ENCODE measurements at regions not wholly inside any gene's neighbourhood (a gene's known extent, or its start where the extent isn't known, plus 50 kb on each side); places are given as distances from the start of the nearest gene placed in this dataset.

- no peak for TF ChIP-seq CTCF (conservative IDR thresholded peaks at IDR 0.05; ENCODE audit: low read depth in 2 of 2)
- no peak for TF ChIP-seq EZH2 (IDR thresholded peaks at IDR 0.05; ENCODE audit: low read depth, unreplicated experiment)
- TF ChIP-seq ZNF462 (CRISPR knock-in tag; IDR thresholded peaks at IDR 0.05), result no peak
- TF ChIP-seq REST (IDR thresholded peaks at IDR 0.05; ENCODE audit: unreplicated experiment), result no peak
- TF ChIP-seq POLR2AphosphoS5 (IDR thresholded peaks at IDR 0.05; ENCODE audit: low read depth), result no peak
- TF ChIP-seq ETS1 (IDR thresholded peaks at IDR 0.05), result no peak
- TF ChIP-seq EZH2phosphoT487 (IDR thresholded peaks at IDR 0.05; ENCODE audit: unreplicated experiment), result no peak
Observed at GRCh38 chr2:187842315-187842714, 288.1 kb upstream of the TFPI start.
